ENCODE measurements at regions not wholly inside any gene's neighbourhood (a gene's known extent, or its start where the extent isn't known, plus 50 kb on each side); places are given as distances from the start of the nearest gene placed in this dataset.

- no peak for DNase-seq (ENCODE audit: low read depth)
These were observed 54.6 kb upstream of the OPN4 start for GRCh38 chr10:86599729-86600128.

GRCh38 chr10:86600296-86600695 is 54.1 kb upstream of the OPN4 start:
- H3K4me3 ChIP-seq (ENCODE audit: control insufficient read depth, low read depth, low read length) = no peak overlapping the region
- DNase-seq (ENCODE audit: low read depth) = no peak
- TF ChIP-seq CTCF (IDR thresholded peaks at IDR 0.05; ENCODE audit: control insufficient read depth, insufficient read depth, low read depth, low read length, missing control alignments) = no peak

More at GRCh38 chr10:86599729-86600128, 54.6 kb upstream of the OPN4 start:
- H3K4me3 ChIP-seq (ENCODE audit: control insufficient read depth, low read depth, low read length) = no peak overlapping the region
- TF ChIP-seq CTCF (IDR thresholded peaks at IDR 0.05; ENCODE audit: control insufficient read depth, insufficient read depth, low read depth, low read length, missing control alignments) = no peak

GRCh38 chr10:86601956-86602602 is 52.3 kb upstream of the OPN4 start:
- TF ChIP-seq CTCF (IDR thresholded peaks at IDR 0.05; ENCODE audit: control insufficient read depth, insufficient read depth, low read depth, low read length, missing control alignments) = no peak
- H3K4me3 ChIP-seq (ENCODE audit: control insufficient read depth, low read depth, low read length) = no peak overlapping the region
- no peak for DNase-seq (ENCODE audit: low read depth)

GRCh38 chr10:86603256-86603655 is 51.1 kb upstream of the OPN4 start:
- TF ChIP-seq CTCF (IDR thresholded peaks at IDR 0.05; ENCODE audit: control insufficient read depth, insufficient read depth, low read depth, low read length, missing control alignments) = no peak
- no peak overlapping the region for H3K4me3 ChIP-seq (ENCODE audit: control insufficient read depth, low read depth, low read length)
- no peak for DNase-seq (ENCODE audit: low read depth)
